Stimulated activated CD8-positive, alpha-beta memory T cell treated with anti-CD3 and anti-CD28 coated beads, Interleukin-15, amount 100 ng/mL, for 24 hours (primary cell): ENCODE measurements at regions not wholly inside any gene's neighbourhood (a gene's known extent, or its start where the extent isn't known, plus 50 kb on each side); places are given as distances from the start of the nearest gene placed in this dataset.

Experiments used
- DNase-seq: peaks from one replicate; pipeline ENCODE4 v3.0.0-alpha.2; 2020; ENCODE audit warnings: low read depth

DNA sequence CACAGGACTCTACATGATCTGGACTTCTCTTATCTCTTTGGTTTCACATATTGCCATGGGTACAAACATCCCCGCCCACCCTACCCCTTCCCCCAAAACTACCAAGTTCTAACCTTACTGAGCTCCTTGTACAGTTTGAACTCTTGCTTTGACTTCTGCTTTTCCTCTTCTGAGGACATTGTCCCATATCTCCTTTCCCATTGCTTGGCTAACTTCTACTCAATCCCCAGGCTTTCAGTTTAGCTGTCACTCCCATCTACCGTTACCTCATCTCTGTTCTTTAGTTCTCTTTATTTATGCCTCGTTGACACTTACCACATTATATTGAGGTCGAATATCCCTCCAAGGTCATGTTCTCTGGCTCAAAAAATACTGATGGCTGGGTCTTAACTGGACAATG is 393.5 kb upstream of the CADM1 start:
- no peak for DNase-seq

DNA sequence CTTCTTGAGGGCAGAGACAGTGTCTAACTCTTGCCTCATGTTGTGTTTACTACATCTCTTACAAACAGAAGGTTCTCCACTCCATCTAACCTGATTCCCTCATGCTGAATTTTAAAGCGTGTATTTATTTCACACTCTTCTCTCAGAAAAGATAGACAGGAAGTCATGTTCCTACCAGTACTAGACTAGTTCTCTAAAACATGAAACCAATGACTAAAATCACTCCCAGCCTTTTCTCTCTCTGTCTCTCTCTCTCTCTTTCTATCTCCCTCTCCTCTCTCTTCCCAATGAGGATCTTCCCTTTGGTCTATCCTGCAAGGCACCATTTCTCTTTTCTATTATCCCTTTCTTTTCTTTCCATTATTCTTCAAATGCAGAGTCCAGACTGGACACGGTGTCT is 391.9 kb upstream of the CADM1 start:
- no peak for DNase-seq

DNA sequence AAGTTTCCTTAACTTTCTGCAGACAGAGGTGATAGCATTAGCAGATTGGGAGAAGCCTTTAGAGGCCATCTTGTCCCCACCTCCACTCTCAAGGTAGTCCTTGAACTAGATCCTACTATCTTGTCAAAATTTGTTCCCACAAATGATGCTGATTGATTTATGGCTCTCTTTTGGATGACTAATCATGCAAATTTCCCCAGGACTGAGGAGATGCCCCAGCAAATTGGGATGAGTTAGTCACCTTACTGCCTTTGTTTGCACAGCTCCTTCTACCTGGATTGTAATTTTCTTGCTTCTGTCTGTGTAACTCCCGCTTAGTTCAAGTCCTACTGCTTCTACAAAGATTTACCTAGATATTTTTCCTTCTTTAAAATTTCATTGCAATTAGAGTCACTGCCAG is 391.4 kb upstream of the CADM1 start:
- DNase-seq = no peak

DNA sequence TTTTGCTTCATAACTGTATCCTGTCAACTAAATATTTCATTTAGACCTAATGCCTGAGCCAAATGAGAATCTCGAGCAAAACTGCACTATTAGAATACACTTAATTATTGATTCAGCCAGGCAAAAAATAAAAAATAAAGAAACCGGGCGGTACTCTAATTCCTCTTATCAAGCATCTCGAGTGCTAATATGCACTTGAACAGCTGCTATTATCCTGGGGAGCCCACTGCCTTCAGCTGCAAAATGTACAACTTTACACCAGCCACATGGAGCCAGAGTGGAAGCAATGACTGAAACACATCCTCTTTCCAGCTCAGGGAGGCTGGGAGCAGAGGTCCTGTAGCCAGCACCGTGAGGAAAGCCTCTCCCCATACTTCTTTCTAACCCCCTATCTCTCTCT is 390.0 kb upstream of the CADM1 start:
- DNase-seq = no peak

DNA sequence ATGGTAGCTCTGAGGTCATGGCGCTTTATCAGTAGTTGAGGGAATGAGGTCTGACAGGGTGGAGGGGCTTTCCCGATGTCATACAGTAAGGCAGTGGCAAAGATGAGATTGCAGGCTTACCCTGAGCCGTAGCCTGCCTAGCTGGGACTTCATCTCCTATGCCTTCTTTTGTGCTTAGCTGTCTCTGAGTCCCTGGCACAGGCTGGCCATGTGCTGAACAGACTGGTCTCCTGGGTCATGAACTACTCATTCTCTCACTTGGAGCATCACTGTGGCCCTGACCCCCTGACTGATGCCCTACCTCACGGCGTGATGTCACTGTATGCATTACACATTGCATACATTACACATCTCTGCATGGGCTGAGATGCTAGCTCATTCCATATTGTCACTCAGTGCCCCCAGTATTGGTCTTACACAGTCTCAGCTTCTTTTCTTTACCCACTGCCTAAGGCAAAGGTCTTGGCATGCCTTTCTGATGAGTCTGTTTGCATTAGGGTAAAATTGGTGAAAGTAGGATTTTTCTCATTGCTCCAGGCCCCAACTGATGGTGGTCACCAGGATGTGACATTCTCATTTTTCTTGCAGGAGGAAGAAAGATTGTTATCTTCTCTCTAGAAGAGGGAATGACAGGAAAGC is 389.4 kb upstream of the CADM1 start:
- DNase-seq = no peak

DNA sequence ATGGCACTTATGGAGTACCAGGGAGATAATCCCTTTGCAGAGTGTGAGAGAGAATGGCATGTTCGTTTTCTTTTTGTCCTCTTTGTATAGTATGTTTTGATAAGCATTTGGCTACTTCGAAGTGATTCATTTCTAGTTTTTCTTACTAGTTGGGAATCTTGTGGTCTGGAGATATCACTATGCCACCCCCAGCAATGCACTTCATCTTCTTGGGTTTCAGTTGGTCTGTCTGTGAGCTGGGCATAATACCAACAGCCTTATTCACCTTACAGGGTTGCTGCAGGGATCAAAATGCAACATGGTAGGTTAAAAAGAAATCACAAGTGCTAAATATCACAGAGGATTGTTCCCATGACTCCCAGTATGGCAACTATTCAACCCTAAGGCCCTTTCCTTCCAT is 387.8 kb upstream of the CADM1 start:
- no peak for DNase-seq

DNA sequence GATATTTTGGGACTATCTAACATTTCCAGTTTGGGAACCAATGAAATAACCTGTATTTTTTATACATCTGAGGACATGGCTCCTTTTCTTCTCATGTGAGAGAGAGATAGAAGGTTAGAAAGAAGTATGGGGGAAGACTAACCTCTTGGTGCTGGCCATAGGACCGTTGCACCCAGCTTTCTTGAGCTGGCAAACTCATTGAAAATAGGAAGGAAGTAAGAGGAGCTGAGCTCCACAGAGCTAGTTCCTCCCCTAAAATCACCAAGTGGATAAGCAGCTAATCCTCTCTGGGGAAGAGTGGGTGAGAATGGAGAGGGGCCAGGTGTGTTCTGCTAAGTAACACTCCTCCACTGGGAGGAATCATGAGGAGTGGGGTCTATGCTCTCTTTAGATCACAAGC is 387.4 kb upstream of the CADM1 start:
- no peak for DNase-seq

DNA sequence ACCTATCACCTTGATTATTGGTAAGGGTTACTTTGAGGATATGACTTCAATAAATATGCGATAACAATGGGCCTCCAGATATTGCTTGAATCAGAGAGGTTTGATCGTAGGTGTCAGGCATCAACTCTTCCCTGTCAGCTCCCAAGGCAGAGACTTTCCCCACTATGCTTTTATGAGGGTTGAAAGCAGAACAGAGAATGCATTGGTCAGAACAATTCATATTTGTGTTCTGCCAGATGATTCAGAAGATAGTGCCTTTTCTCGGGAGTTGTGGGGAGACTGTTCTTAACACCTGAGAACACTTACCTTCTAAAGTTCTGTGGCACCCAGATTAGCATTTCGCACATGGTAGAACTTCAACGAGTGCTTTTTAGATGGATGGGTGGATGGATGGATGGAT is 386.3 kb upstream of the CADM1 start:
- no peak for DNase-seq

DNA sequence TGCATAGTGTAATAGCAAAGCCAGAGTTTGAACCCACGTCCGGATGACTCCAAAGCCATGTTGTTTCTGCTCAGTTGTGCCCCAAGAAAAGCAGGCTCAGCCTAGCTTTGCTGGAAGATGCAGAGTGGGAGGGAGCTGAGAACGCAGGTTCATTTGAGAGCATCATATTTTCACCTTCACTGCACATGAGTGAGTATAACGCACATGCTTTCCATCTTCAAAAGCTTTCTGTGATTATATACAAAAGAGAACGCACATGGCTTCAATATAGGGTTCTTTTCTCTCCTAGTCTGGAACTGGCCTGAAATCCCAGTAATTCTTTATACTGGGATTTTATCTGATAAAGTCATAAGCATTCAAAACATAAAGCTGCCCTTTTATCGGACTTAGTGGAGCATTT is 385.5 kb upstream of the CADM1 start:
- no peak for DNase-seq

DNA sequence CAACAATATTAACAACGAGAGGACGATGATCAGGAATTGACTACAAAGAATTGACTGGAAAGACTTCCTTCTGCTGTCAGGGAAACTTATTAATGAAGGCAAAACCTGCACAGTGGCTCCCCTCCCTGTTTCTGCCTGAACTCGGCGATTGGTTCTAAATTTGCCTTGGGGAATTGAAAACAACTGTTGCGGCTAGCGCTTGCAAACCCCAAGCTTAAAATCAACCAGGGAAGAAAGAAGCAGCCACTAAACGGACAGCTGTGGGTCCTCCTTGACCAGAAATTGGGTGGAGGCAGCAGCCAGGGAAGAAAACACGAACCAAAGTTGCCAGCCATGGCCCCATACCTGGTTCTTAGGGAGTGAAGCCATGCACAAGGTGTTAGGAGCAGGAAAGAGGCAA is 383.5 kb upstream of the CADM1 start:
- no peak for DNase-seq

DNA sequence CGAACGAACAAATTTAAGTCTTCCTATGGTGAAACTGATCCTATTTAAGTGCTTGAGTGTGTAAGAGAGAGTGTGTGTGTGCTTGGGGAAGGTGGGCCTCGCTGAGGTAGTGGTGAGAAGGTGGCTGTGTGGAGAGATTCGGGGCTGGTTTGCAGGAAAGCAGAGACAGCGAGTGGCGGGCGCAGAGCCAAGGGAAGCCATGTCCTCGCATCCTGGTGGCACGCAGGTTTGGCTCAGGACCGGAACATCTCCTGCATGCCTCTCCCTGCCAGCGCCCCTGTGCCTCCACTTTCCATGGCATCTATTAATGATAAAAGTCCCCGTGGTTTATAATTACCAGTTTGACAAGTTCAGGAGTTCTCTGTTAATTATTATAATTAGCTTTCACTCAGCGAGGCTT is 383.1 kb upstream of the CADM1 start:
- no peak for DNase-seq

DNA sequence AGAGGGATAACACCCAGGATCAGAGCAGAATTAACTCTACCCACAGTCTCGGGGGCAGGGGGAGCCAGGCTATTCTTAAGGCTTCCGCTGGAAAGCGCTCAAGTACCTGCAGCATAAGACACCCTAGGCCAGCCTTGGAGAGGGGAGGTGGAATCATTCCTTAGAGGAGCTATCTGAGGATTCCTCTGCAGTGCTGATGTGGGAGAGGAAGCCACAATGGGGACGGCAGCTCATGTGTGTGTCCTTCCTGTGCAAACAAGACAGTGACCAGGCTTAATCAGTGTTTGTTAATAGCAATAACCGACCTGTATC is 382.2 kb upstream of the CADM1 start:
- DNase-seq = no peak

DNA sequence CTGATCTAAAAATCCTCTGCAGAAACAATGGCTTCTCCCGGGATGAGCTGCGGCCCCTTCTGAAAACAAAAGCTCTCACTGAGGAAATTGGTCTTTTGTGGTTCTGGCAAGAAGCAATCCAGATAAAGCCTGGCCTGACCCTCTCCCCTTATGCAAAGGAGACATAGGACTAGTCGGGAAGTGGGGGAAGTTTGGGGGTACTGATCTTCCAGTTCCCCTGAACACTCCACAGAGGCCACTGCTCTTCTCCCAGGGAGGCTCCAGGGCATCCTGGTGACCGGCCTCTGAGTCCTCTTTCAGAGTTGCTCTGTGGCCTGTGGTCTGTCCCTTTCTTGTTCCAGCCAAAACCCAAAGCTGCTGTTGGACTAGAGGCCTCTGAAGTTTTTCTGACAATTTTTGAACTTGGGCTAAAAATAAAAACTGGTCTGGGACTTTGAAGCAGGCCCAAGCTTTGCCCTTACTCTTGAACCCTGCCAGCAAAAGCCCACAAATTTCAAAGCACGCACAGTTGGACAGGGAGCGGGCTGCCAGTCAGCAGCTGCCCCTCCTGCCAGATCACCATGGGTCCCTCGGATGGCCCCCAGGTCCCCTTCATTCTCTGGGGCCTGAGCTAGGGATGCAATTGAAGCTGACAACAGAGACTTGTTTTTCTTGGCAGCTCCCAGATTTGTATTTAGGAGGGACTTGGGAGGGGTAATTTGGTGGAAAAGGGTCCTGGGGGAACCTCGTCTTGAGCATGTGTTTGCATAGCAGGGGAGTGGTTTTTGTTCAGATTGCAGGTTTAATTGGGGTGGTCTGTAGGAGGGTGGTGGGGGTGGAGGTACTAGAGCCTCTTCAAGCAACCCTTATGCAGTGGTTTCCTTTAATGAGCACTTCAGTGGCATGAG is 381.6 kb upstream of the CADM1 start:
- DNase-seq = no peak

DNA sequence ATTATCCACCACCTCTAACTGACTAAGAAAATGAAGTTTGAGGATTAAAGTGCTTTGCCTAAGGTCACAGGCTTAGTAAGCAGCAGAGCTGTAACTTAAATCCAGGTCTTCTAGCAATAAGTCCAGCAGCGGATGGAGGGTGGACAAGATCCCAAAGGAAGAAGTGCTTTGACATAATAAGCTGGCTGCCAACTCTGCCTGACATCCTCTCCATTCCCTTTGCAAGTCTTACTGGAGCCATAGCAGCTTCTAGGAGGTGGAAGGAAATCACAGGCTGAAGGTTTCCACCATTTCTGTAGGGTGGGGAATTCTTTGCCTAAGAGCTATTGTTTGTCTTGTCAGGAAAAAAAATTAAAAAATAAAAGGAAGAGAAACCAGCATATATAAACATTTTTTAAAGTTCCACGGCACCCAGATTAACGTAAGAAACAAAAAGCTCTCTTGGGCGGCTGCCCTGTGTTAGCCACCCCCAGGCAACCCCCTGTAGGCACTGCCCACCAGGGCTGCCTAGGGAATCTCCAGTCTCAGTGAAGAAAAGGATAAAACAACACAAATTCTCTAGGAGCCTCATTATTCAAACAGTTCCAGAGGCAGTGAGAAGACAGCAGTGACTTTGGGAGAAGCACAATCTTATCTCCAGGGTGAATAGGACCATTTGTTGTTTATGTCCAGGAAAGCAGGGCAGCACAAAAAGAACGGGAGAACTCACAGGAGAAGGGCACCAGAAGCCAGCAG is 380.8 kb upstream of the CADM1 start:
- no peak for DNase-seq

DNA sequence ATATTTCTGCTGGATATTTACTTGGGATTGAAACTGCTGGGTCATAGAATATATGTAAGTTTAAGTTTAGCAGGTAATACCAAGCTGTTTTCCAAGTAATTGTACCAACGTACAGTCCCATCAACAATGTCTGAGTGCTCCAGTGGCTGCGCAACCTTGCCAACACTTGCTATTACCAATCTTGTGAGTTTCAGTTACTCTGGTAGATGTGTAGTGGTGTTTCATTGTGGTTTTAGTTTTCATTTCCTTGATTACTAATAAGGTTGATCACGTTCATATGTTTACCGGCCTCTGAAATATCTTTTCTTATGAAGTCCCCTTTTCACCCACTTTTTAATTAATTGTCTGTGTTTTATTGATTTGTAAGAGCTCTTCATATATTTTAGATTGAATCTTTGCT is 370.6 kb upstream of the CADM1 start:
- DNase-seq = no peak

DNA sequence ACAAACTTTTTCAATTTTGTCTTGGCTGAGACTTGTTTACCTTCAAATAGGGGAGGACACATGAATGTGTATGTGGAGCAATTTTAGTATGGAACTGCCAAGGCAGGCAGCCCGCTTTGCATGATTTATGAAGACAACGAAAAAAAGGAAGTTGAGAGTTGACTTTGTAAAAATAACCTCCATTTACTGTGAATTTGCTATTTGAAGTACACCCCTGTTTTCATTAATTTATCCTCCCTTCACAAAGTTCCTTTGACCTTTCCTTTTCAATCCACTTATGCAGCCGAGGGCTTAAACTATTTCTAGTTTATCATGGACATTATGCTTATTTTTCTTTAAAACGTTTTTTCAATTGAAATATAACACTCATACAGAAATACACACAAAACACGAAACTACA is 369.6 kb upstream of the CADM1 start:
- DNase-seq = no peak

DNA sequence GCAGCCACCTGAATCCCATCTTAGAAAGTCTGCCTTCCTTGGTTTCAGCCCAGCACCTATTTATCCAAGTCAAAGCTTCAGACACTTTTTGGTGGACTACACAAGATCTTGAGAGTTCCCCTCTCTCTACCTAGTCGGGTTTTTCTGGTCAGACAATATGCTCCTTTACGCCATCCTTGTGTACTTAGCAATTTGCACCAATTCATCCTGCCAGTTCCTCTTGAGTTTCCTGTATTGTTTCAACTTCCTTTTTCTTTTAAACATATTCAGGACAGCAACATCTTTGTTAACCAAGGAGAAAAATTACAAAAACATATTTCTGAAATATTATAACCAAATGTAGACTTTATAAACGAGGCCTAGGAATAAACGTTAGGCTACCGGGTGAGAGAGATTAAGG is 368.2 kb upstream of the CADM1 start:
- no peak for DNase-seq

DNA sequence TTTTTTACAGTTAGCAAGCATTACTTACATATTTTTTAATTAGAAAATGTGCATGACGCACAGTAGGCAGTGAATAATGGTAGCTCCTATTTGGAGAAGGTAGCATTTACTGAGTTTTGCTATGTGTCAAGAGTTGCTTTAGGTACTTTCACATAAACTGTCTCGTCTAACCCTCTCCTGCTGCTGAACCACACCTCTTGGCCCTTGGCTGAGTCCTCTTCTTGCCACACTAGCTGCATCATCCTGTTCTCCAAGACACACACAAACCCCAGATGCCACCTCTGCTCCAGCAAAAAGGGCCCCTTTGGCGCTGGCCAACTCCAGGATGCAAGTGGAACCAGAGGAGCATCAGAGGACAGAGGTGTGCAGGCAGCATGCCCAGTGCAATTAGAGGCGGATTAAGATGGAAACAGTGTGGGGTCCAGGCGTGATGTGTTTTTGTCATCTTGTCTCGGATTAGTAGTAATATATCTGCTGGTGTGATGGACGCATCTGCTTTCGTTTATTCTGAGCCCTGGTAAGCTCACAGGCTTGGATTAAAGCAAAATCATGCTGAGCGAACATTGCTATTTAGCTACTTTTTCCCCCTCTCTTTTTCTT is 367.0 kb upstream of the CADM1 start:
- no peak for DNase-seq

DNA sequence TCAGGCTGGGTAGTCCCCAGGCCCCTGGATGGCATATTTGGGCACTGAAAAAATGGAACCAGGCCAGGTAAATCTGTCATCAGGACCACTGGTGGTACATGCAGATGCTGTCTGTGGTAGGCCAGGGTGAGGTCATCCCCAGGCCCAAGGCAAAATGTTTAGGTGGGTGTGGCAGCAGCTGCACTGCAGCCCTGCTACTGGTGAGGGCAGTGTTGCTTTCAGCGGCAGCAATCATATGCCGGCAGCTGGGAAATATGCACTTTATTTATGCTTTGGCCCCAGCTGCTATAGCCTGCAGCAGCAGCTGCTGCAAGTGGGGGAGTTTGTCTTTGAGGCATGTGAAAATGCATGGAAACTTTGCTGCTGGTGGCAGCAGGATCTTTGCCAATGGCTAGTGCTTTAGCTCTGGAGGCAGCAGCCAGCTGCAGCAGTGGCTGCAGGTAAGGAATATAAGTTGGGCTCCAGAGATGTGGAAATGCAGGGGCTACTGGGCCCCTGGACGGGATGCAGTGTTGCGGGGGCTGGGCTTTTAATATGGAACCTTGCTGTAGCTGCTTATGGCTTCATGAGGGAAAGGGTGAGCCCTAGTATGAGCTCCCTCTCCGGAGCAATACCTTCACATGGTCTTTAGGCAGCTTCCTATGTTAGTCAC is 365.7 kb upstream of the CADM1 start:
- DNase-seq = no peak

DNA sequence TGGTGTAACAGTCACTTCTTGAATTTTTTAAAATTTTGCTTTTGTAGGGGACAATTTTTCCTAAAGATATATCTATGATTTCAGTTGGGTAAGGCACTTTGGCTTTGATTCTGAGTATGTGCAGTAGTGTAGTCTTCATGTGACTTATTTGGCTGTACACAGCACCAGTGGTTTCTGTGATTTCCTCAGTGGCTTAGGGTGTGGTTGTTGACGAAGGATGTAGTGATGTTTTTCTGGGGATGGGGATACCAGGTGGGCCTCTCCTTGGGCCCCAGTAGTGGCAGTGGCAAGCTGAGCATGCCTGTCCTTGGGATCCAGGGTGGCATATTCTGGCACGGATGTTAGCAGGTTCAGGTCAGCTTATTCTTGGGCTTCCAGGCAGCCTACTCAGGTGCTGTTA is 364.9 kb upstream of the CADM1 start:
- no peak for DNase-seq

DNA sequence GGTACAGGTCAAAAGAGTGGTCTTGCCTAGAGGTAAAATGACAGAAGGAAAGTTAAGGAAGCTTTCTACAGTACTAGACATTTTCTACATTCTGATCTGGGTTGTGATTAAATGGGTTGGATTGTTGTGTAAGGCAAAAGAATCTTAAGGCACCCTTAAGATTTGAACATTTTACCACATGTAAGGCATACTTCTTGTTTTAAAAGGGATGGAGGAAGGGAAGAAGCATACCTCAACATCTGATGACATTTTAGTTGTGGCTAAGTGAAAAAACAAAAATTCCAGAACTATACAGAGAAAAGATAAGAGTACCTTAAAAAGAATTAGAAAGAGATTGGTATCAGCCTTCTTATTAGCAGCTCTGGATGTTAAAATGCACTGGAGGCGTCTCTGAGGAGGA is 356.0 kb upstream of the CADM1 start:
- DNase-seq = no peak

DNA sequence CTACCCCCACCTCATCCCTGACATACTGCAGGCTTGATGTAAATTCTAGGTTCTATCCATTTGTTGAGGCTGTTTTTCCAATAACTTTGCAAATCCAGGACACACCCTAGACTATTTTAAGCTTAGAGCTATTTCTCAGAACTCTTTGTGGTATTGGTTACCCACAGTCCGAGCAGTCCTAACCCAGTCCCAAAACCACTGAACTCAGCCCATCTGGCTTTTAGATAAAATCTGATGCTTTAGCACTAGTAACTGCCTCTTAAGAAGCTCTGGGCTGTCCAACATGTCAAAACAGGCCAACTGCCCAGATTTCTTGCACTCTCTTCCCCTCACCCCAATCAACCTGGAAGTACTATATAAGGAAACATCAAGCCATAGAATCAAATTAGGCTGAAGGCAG is 344.4 kb upstream of the CADM1 start:
- no peak for DNase-seq

DNA sequence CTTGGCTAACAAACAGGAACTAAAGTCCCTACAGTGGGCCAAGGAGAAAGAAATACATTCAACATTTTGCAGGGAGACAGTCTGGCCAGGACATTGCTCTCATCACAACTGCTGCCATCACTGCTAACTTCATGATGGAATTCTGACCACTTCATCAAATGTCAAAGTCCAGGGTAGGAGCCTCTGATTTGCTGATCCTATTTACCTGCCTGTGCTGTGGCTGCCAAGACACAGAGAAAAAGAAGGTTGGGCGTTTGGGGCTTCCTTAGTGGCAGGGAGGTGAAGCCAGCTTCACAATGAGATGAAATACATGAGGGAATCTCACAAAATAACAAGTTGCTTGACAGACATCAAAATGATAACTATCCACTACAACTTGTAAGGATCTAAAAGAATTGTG is 343.9 kb upstream of the CADM1 start:
- DNase-seq = no peak
